ENCODE measurements at regions not wholly inside any gene's neighbourhood (a gene's known extent, or its start where the extent isn't known, plus 50 kb on each side); places are given as distances from the start of the nearest gene placed in this dataset.
"Not testable (repeated sequence)": the region's sequence is repeated elsewhere in the genome, so short reads cannot be mapped to it uniquely, and the experiment has no call there.

DNA sequence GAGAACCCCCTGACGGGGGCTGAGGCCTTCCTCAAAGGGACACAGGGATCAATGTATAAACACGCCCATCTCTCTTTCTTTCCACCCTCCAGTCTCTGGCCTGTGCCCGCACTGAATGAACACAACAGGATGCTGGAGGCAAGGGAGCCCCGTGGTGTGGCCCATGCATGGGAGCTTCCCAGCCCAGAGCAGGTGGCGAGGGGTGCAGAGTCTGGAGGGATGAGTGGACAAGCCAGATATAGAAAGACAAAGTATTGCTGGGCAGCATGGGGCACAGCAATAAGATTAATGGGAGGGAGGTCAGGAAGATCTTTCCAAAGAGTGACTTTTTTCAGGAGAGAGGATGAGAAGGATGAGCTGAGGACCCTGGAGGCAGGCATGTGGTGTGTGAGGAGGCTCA is 103.7 kb downstream of the C5orf15 start:
- TF ChIP-seq, protein P1, sequence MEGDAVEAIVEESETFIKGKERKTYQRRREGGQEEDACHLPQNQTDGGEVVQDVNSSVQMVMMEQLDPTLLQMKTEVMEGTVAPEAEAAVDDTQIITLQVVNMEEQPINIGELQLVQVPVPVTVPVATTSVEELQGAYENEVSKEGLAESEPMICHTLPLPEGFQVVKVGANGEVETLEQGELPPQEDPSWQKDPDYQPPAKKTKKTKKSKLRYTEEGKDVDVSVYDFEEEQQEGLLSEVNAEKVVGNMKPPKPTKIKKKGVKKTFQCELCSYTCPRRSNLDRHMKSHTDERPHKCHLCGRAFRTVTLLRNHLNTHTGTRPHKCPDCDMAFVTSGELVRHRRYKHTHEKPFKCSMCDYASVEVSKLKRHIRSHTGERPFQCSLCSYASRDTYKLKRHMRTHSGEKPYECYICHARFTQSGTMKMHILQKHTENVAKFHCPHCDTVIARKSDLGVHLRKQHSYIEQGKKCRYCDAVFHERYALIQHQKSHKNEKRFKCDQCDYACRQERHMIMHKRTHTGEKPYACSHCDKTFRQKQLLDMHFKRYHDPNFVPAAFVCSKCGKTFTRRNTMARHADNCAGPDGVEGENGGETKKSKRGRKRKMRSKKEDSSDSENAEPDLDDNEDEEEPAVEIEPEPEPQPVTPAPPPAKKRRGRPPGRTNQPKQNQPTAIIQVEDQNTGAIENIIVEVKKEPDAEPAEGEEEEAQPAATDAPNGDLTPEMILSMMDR (IDR thresholded peaks at IDR 0.05; ENCODE audit: control extremely low read depth, extremely low read depth, low read depth, missing control alignments): no peak
- ChIA-PET POLR2A (no interaction called here), CTCF (interaction anchor here (1.8 kb wide), 1 partner anchor 110 kb away, joined by 5 read pairs; no protein-coding TSS in a partner anchor)
- DNase-seq (ENCODE audit: extremely low spot score): no peak

DNA sequence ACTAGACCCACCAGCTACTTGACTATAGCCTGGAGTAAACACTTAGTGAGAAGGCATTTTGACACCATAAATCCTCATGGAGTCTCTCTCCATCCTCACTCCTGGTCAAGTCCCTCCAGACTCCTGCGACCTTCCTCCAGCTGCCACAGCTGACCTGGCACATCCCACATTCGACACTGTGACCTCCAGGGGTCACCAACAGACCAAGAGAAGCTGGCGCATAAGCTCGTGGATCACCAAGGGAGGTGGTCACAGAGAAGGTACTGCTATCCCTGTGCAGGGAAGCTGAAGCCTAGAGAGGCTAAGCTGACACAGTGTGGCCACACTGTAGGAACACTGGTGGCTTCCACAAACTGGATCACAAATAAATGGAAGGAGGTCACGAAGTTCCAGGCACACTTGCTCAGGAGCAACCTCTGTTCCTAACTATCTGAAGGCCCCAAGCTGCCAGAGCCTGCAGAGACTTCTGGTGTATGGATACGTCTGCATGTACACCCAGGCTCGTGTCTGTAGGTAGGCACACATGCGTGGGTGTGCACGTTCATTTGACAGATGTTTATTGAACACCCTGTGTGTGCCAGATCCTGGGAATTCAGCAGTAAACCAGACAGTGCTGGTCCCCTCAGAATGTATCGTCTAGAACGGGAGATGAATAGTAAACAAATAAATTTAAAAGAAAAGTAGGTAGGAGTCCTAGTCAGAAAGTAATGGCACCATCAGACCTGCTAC is 104.4 kb downstream of the C5orf15 start:
- CTCF ChIA-PET: no interaction called here
- DNase-seq (ENCODE audit: extremely low spot score): no peak
- TF ChIP-seq, protein P1 (IDR thresholded peaks at IDR 0.05; ENCODE audit: control extremely low read depth, extremely low read depth, low read depth, missing control alignments): no peak
- POLR2A ChIA-PET: no interaction called here

DNA sequence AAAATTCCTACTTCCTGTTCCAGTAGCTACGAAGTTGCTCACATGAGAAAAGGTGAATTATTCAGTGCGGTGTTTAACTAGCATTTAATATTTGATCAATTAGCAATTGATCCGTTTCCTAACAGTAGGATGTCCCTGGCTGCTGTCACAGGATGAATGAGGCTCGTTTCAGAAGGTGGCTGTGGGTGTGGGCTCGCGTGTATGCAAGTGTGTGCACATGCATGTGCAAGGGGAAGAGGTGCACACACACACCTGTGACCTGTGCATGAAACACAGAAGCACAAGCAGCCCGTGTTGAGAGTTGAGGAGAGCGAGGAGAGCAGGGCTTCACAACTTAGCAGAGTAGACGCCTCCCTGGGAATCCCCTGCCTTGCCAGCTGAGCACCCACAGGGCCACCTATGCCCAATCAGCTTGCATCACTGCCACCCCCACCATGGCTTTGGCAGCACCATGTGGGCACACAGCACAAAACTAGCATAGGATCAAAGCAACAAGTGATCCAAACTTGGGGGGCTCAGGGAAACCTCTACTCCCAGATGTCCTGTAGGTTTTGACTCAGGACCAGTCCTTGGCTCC is 107.2 kb downstream of the C5orf15 start:
- no peak for DNase-seq (ENCODE audit: extremely low spot score)
- ChIA-PET POLR2A (no interaction called here), CTCF (interaction anchor here (0.9 to 2.9 kb wide), 2 partner anchors 8 to 68 kb away, joined by 3 to 20 read pairs; no protein-coding TSS in a partner anchor)
- TF ChIP-seq, protein P1 (IDR thresholded peaks at IDR 0.05; ENCODE audit: control extremely low read depth, extremely low read depth, low read depth, missing control alignments): no peak

GRCh38 chr5:133859073-133859472 is 109.4 kb downstream of the C5orf15 start:
- CTCF ChIA-PET: interaction anchor here (0.6 to 2.9 kb wide), 2 partner anchors 10 to 521 kb away, joined by 3 to 20 read pairs; no protein-coding TSS in a partner anchor
- DNase-seq (ENCODE audit: extremely low spot score): no peak
- POLR2A ChIA-PET: no interaction called here
- TF ChIP-seq, protein P1 (IDR thresholded peaks at IDR 0.05; ENCODE audit: control extremely low read depth, extremely low read depth, low read depth, missing control alignments): no peak

- DNase-seq (ENCODE audit: extremely low spot score); POLR2A ChIA-PET; CTCF ChIA-PET: not testable (repeated sequence)
Observed at GRCh38 chr5:133857595-133858313, 110.7 kb downstream of the C5orf15 start.

GRCh38 chr5:133854554-133854953 is 113.9 kb downstream of the C5orf15 start:
- ChIA-PET CTCF (no interaction called here), POLR2A (no interaction called here)
- TF ChIP-seq, protein P1 (IDR thresholded peaks at IDR 0.05; ENCODE audit: control extremely low read depth, extremely low read depth, low read depth, missing control alignments): no peak
- DNase-seq (ENCODE audit: extremely low spot score): no peak
